Uterus (tissue), 3 donors: ENCODE measurements at regions not wholly inside any gene's neighbourhood (a gene's known extent, or its start where the extent isn't known, plus 50 kb on each side); places are given as distances from the start of the nearest gene placed in this dataset.

ENCODE experiments used
- DNase-seq, 2 donors: peaks; one replicate each; pipeline ENCODE4 v3.0.0-alpha.2; 2019 to 2020
- H3K27ac ChIP-seq, 2 donors: fragments of 200-600 bp; sonication (generic); 1 replicate in 1 of 2; 2 replicates in 1 of 2; pipeline ENCODE4 v1.5.1; 2016 to 2018
- H3K27me3 ChIP-seq, 2 donors: fragments of 200-600 bp; sonication (generic); one replicate each; pipeline ENCODE4 v1.5.1; 2018 to 2019; ENCODE audit warnings: control low read depth in 1 of 2
- H3K36me3 ChIP-seq, 2 donors: fragments of 200-600 bp; sonication (generic); one replicate each; pipeline ENCODE4 v1.5.1; 2019; ENCODE audit warnings: control low read depth in 1 of 2
- H3K4me1 ChIP-seq, 2 donors: fragments of 200-600 bp; sonication (generic); one replicate each; pipeline ENCODE4 v1.5.1; 2018 to 2019; ENCODE audit warnings: control low read depth in 1 of 2
- H3K4me3 ChIP-seq, 2 donors: fragments of 200-600 bp; sonication (generic); 1 replicate in 1 of 2; 2 replicates in 1 of 2; pipeline ENCODE4 v1.5.1; 2018 to 2019; ENCODE audit warnings: mild to moderate bottlenecking in 1 of 2
- H3K9me3 ChIP-seq, 2 donors: fragments of 200-600 bp; sonication (generic); one replicate each; pipeline ENCODE4 v1.5.1; 2019; ENCODE audit warnings: control low read depth in 1 of 2
- POLR2A ChIP-seq, 2 donors: fragments of 450-650 bp; IDR thresholded peaks; one replicate each; pipeline ENCODE4 v1.6.1; 2016; ENCODE audit warnings: antibody characterized with exemption in 2 of 2, mild to moderate bottlenecking in 1 of 2, moderate library complexity in 1 of 2
- intact Hi-C: fragments of 100-400 bp; cut with DNase I; formaldehyde crosslinking; loops from one replicate; pipeline ENCODE4 v1.15.1; 2023; ENCODE audit warnings: low total_unique reads
- TF ChIP-seq, protein P1 (sequence below), 4 experiments: fragments of 200-600 bp in 2 of 4; fragments of 450-650 bp in 2 of 4; sonication (generic) in 2 of 4; IDR thresholded peaks; one replicate each; pipeline ENCODE4 v1.5.1; 2016 to 2019; ENCODE audit warnings: antibody characterized with exemption in 4 of 4, mild to moderate bottlenecking in 2 of 4, moderate library complexity in 1 of 4
- donor health status: DM: yes; HTN: yes; CAD: no.

DNA sequence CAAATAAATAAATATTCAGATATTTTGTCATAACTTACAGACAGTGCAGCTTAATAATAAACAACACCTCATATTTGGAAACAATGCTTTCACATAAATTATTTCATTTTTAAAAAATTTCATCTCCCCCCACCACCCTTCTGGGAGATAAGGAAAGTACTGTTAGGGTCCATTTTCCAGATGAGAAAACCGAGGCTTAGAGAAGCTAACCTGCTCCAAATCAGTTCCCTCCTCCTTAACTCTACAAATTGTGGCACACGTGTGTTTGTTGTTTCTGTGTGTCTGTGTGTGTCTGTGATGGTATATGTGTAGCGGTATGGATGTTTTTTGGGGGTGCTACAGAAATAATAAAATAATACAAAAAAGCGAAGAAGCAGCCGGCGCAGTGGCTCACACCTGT is 54.2 kb upstream of the NAA20 start:
- Histone ChIP-seq H3K4me1 (no peaks in the 10 kb centered on the region), H3K36me3 (no peaks in the 10 kb centered on the region), H3K4me3 (no peak overlapping the region), H3K27ac (peak overlapping the region; percentile 86 to 89), H3K27me3 (no peaks in the 10 kb centered on the region), H3K9me3 (no peaks in the 10 kb centered on the region)
- TF ChIP-seq, protein P1, sequence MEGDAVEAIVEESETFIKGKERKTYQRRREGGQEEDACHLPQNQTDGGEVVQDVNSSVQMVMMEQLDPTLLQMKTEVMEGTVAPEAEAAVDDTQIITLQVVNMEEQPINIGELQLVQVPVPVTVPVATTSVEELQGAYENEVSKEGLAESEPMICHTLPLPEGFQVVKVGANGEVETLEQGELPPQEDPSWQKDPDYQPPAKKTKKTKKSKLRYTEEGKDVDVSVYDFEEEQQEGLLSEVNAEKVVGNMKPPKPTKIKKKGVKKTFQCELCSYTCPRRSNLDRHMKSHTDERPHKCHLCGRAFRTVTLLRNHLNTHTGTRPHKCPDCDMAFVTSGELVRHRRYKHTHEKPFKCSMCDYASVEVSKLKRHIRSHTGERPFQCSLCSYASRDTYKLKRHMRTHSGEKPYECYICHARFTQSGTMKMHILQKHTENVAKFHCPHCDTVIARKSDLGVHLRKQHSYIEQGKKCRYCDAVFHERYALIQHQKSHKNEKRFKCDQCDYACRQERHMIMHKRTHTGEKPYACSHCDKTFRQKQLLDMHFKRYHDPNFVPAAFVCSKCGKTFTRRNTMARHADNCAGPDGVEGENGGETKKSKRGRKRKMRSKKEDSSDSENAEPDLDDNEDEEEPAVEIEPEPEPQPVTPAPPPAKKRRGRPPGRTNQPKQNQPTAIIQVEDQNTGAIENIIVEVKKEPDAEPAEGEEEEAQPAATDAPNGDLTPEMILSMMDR (IDR thresholded peaks at IDR 0.05) = no peak
- TF ChIP-seq POLR2A (IDR thresholded peaks at IDR 0.05) = no peak
- no peak for DNase-seq
- intact Hi-C loops = no loop called here

DNA sequence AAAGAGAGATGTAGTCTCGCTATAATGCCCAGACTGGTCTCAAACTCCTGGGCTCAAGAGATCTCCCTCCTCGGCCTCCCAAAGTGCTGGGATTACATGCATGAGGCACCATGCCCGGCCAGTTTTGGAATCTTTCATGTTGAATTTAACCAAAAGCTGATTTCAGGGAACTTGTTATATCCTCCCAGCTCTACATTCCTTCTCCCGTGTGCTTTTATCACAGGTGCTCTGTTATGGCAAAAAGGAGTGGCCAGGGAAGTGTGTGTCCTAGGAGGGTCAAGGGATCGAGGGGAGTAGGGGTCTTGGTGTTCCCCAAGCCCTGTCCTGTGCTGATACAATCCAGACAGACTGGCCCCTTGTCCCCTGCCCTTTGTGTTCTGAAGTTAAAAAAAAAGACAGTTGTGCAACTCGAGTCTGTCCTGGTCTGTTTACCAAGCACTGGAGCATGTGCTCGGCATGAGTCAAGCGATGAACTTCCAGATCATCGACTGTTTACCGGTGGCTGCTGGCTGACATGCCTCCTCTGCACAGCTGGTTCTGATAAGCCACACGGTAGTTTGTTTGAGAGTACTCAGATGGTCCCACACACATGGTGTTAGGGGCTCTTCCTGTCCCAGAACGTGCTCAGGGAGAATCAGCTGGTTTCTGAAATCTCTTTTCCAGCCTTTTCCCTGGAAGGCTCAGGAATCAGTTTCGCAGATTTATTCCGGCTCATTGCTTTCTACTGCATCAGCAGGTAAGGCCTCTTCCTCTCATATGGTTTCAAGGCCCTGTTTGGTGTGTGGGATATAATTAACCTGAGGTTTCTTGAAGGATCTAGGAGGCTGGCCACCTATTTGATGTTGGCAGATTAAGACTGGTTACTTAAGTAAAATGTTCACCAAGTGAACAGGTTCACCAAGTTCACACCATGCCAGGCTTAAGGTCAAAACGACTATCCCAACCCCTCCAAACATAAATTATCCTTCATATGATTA is 52.6 kb upstream of the NAA20 start:
- peak; percentile 78 to 90 for DNase-seq
- TF ChIP-seq, protein P1 (IDR thresholded peaks at IDR 0.05) = no peak
- no peak for TF ChIP-seq POLR2A (IDR thresholded peaks at IDR 0.05)
- no peaks in the 10 kb centered on the region for H3K36me3 ChIP-seq
- H3K27ac ChIP-seq = peak overlapping the region; percentile 86 to 89
- no peaks in the 10 kb centered on the region for H3K27me3 ChIP-seq
- no peaks in the 10 kb centered on the region for H3K4me1 ChIP-seq
- intact Hi-C loops = no loop called here
- H3K4me3 ChIP-seq = no peak overlapping the region
- H3K9me3 ChIP-seq = no peaks in the 10 kb centered on the region

DNA sequence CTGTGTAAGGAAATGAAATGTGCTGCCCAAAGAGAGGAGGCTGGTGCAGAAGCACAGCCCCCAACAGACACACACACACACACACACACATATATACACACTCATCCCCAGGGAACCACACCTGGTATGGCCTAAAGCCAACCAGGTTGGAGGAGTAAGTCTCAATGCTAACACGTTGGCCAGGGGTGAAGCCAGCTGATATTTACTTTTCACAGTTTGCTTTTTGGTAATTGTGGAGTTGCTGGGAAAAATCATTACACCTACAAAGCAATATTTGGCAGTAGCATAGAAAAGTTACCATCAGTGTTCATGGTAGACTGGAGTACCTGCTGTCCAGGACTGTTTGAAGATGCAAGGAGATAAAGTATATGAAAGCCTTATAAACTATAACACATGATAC is 50.3 kb upstream of the NAA20 start:
- TF ChIP-seq, protein P1 (IDR thresholded peaks at IDR 0.05) = no peak
- no peak for DNase-seq
- intact Hi-C loops = no loop called here
- H3K4me1 ChIP-seq = no peaks in the 10 kb centered on the region
- H3K27ac ChIP-seq = no peak overlapping the region
- no peak overlapping the region for H3K4me3 ChIP-seq
- no peaks in the 10 kb centered on the region for H3K9me3 ChIP-seq
- H3K27me3 ChIP-seq = no peaks in the 10 kb centered on the region
- no peaks in the 10 kb centered on the region for H3K36me3 ChIP-seq
